Keratinocyte (primary cell): ENCODE measurements at regions not wholly inside any gene's neighbourhood (a gene's known extent, or its start where the extent isn't known, plus 50 kb on each side); places are given as distances from the start of the nearest gene placed in this dataset.
"Not testable (repeated sequence)": the region's sequence is repeated elsewhere in the genome, so short reads cannot be mapped to it uniquely, and the experiment has no call there.

Experiments
- DNase-seq: peaks from one replicate; pipeline ENCODE4 v3.0.0-alpha.2; 2011; ENCODE audit warnings: low read depth, missing footprints, low spot score
- FAIRE-seq: peaks from 2 replicates; lab custom pipeline; 2011; peaks lifted over from hg19 to GRCh38; lab: Jason Lieb, UNC
- H2AFZ ChIP-seq: 2 replicates; pipeline ENCODE4 v1.6.0; 2012; ENCODE audit warnings: low read length, control low read depth, inconsistent platforms; ENCODE audit not compliant: control insufficient read depth
- H3K27ac ChIP-seq: 2 replicates; pipeline ENCODE4 v1.5.1; 2011; ENCODE audit warnings: low read length; ENCODE audit not compliant: control insufficient read depth, insufficient read depth
- H3K27me3 ChIP-seq: 3 replicates; pipeline ENCODE4 v1.6.0; 2011; ENCODE audit warnings: low read length; ENCODE audit not compliant: control insufficient read depth, insufficient read depth; ENCODE audit errors: extremely low read depth
- H3K36me3 ChIP-seq, 2 experiments: 2 replicates in 1 of 2; 3 replicates in 1 of 2; pipeline ENCODE4 v1.5.1; 2011; ENCODE audit warnings: low read length in 2 of 2, mild to moderate bottlenecking in 1 of 2; ENCODE audit not compliant: control insufficient read depth in 2 of 2, insufficient read depth in 2 of 2; ENCODE audit errors: extremely low read depth in 1 of 2
- H3K4me1 ChIP-seq: 3 replicates; pipeline ENCODE4 v1.5.1; 2011; ENCODE audit warnings: low read length; ENCODE audit not compliant: control insufficient read depth, insufficient read depth; ENCODE audit errors: extremely low read depth
- H3K4me2 ChIP-seq: 3 replicates; pipeline ENCODE4 v1.6.0; 2011; ENCODE audit warnings: low read depth, low read length; ENCODE audit not compliant: control insufficient read depth, insufficient read depth; ENCODE audit errors: extremely low read depth
- H3K4me3 ChIP-seq, 3 experiments: fragments of 200-600 bp in 1 of 3; sonication (generic) in 1 of 3; 2 replicates in 2 of 3; 3 replicates in 1 of 3; pipeline ENCODE4 v1.5.1; 2011 to 2016; ENCODE audit warnings: low read length in 3 of 3, mild to moderate bottlenecking in 3 of 3, control low read depth in 2 of 3, inconsistent platforms in 1 of 3, low read depth in 1 of 3, mixed read lengths in 1 of 3, mixed run types in 1 of 3, moderate library complexity in 1 of 3; ENCODE audit not compliant: control insufficient read depth in 2 of 3, insufficient read depth in 2 of 3; ENCODE audit errors: extremely low read depth in 1 of 3
- H3K79me2 ChIP-seq: 2 replicates; pipeline ENCODE4 v1.6.0; 2012; ENCODE audit warnings: low read length; ENCODE audit not compliant: control insufficient read depth, insufficient read depth
- H3K9ac ChIP-seq: 3 replicates; pipeline ENCODE4 v1.6.0; 2011; ENCODE audit warnings: low read length; ENCODE audit not compliant: control insufficient read depth, insufficient read depth; ENCODE audit errors: extremely low read depth
- H3K9me1 ChIP-seq: 3 replicates; pipeline ENCODE4 v1.6.0; 2011; ENCODE audit warnings: low read length; ENCODE audit not compliant: control insufficient read depth, insufficient read depth; ENCODE audit errors: extremely low read depth
- H3K9me3 ChIP-seq: 2 replicates; pipeline ENCODE4 v1.5.1; 2012; ENCODE audit warnings: low read depth, low read length; ENCODE audit not compliant: control insufficient read depth
- H4K20me1 ChIP-seq: 3 replicates; pipeline ENCODE4 v1.6.0; 2011; ENCODE audit warnings: low read length; ENCODE audit not compliant: control insufficient read depth, insufficient read depth; ENCODE audit errors: extremely low read depth
- EZH2 ChIP-seq: IDR thresholded peaks from one replicate; pipeline ENCODE4 v1.6.1; 2012; ENCODE audit warnings: inconsistent platforms, mild to moderate bottlenecking, low read length, moderate library complexity
- dilution Hi-C: fragments of 300-500 bp; cut with MboI; formaldehyde crosslinking; loops from one replicate; pipeline ENCODE4 v1.7.0; 2020; ENCODE audit warnings: low sequenced_read_pairs; ENCODE audit not compliant: extremely low pct_ligation_motif_present
- TF ChIP-seq, protein P1 (sequence below), 3 experiments: IDR thresholded peaks in 1 of 3; conservative IDR thresholded peaks in 1 of 3; optimal IDR thresholded peaks in 1 of 3; 2 replicates in 2 of 3; 3 replicates in 1 of 3; pipeline versions ENCODE3 to v1.5.1; 2011; ENCODE audit warnings: low read length in 3 of 3, mild to moderate bottlenecking in 3 of 3, moderate library complexity in 2 of 3, control low read depth in 1 of 3, inconsistent platforms in 1 of 3; ENCODE audit not compliant: insufficient read depth in 2 of 3; ENCODE audit errors: extremely low read depth in 1 of 3

DNA sequence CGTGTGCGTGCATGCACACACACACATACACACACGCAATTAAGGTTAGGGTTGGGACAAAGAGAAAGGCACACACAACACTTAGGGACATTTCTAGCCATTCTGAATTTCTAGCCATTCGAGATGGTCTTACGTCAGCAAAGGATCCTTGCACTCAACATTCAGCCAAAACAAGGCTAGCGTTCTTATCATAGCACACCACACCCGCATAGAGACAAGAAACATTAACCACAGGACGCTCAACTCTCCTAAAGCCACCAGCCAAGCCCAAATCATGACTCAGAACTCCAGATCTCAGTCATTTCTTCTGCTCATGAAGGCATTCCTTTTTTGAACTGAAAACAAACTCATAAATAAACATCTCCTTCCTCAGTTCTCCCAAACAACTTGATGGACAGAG, 106.8 kb downstream of the LMO4 start:
- H3K9me1 ChIP-seq: no peaks in the 10 kb centered on the region
- peak; percentile 86 for FAIRE-seq
- H4K20me1 ChIP-seq: no peaks in the 10 kb centered on the region
- no peaks in the 10 kb centered on the region for H3K27me3 ChIP-seq
- no peak overlapping the region for H2AFZ ChIP-seq
- H3K9ac ChIP-seq: no peak overlapping the region
- no peaks in the 10 kb centered on the region for H3K79me2 ChIP-seq
- no peak overlapping the region for H3K27ac ChIP-seq
- no peaks in the 10 kb centered on the region for H3K36me3 ChIP-seq
- peaks cover 22% of the 10 kb centered on the region for H3K4me1 ChIP-seq
- DNase-seq: no peak
- peak overlapping the region; percentile 2 for H3K4me2 ChIP-seq
- dilution Hi-C loops: no loop called here
- no peak overlapping the region for H3K4me3 ChIP-seq
- no peak for TF ChIP-seq EZH2
- TF ChIP-seq, protein P1, sequence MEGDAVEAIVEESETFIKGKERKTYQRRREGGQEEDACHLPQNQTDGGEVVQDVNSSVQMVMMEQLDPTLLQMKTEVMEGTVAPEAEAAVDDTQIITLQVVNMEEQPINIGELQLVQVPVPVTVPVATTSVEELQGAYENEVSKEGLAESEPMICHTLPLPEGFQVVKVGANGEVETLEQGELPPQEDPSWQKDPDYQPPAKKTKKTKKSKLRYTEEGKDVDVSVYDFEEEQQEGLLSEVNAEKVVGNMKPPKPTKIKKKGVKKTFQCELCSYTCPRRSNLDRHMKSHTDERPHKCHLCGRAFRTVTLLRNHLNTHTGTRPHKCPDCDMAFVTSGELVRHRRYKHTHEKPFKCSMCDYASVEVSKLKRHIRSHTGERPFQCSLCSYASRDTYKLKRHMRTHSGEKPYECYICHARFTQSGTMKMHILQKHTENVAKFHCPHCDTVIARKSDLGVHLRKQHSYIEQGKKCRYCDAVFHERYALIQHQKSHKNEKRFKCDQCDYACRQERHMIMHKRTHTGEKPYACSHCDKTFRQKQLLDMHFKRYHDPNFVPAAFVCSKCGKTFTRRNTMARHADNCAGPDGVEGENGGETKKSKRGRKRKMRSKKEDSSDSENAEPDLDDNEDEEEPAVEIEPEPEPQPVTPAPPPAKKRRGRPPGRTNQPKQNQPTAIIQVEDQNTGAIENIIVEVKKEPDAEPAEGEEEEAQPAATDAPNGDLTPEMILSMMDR (optimal IDR thresholded peaks at IDR 0.05 in 1 of 3, IDR thresholded peaks at IDR 0.05 in 1 of 3, conservative IDR thresholded peaks at IDR 0.05 in 1 of 3; ENCODE audit: extremely low read depth in 1 of 3, insufficient read depth in 2 of 3, low read length in 3 of 3): no peak
- H3K9me3 ChIP-seq: no peaks in the 10 kb centered on the region

DNA sequence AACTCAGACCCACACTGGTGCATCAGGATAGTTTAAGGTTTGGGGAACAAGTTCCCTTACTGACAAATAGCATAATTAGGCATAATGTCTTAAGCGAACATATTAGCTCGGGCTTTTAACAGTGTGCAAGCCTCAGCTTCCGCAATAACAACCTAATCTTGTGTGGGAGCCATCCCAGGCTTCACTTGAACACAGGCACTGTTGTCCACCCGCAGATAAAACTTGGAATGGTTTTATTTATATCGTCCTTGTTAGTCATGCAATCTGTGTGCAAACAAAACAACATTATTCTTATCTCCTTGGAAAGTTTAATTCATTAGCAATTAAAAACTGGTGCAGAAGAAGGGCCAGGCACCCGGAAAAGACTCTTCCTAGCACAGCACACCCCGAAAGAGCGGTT, 107.4 kb downstream of the LMO4 start:
- Histone ChIP-seq H3K4me2 (peak overlapping the region; percentile 46), H3K4me1 (peaks cover 22% of the 10 kb centered on the region)
- H3K79me2 ChIP-seq, H2AFZ ChIP-seq, H3K27me3 ChIP-seq, DNase-seq, H3K4me3 ChIP-seq, FAIRE-seq, H3K9me1 ChIP-seq, H3K27ac ChIP-seq, H3K9ac ChIP-seq, H4K20me1 ChIP-seq, H3K9me3 ChIP-seq, H3K36me3 ChIP-seq, dilution Hi-C loops: not testable (repeated sequence)

DNA sequence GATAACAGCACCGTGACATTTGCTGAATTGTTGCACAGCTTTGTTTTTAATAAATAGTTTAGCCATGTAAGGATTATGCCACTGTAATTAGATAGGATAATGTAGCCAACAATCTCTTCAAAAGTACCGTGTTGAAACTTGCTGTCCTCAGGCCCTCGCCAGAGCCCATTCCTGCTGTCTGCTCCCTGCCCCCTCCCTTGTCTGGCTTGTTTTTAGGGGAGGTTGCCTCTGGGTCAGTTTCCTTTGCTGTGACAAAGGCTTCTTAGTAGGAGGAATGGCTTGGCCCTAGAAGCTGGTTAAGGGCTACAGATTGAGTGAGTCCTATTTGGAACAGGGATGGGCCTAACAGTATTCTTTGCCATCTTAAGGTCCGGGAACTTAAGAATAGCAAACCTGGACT, 107.9 kb downstream of the LMO4 start:
- H3K9ac ChIP-seq: no peak overlapping the region
- dilution Hi-C loops: no loop called here
- FAIRE-seq (no peak), DNase-seq (no peak)
- no peak overlapping the region for H3K4me3 ChIP-seq
- H2AFZ ChIP-seq: peak overlapping the region; percentile 17
- H3K36me3 ChIP-seq: no peaks in the 10 kb centered on the region
- H3K79me2 ChIP-seq: no peaks in the 10 kb centered on the region
- no peak overlapping the region for H3K27ac ChIP-seq
- no peaks in the 10 kb centered on the region for H3K27me3 ChIP-seq
- peaks cover 22% of the 10 kb centered on the region for H3K4me1 ChIP-seq
- no peaks in the 10 kb centered on the region for H3K9me1 ChIP-seq
- TF ChIP-seq, protein P1 (optimal IDR thresholded peaks at IDR 0.05 in 1 of 3, IDR thresholded peaks at IDR 0.05 in 1 of 3, conservative IDR thresholded peaks at IDR 0.05 in 1 of 3; ENCODE audit: extremely low read depth in 1 of 3, insufficient read depth in 2 of 3, low read length in 3 of 3): no peak
- TF ChIP-seq EZH2: no peak
- H3K4me2 ChIP-seq: peak overlapping the region; percentile 46
- H3K9me3 ChIP-seq: no peaks in the 10 kb centered on the region
- no peaks in the 10 kb centered on the region for H4K20me1 ChIP-seq
